GM18517 (cell line): ENCODE measurements at regions not wholly inside any gene's neighbourhood (a gene's known extent, or its start where the extent isn't known, plus 50 kb on each side); places are given as distances from the start of the nearest gene placed in this dataset.

ENCODE experiments used
- ATAC-seq: cut with Tn5 transposase; IDR thresholded peaks from one replicate; pipeline ENCODE4 v1.9.1; 2021; ENCODE audit warnings: mild to moderate bottlenecking, moderate library complexity; ENCODE audit not compliant: unreplicated experiment

DNA sequence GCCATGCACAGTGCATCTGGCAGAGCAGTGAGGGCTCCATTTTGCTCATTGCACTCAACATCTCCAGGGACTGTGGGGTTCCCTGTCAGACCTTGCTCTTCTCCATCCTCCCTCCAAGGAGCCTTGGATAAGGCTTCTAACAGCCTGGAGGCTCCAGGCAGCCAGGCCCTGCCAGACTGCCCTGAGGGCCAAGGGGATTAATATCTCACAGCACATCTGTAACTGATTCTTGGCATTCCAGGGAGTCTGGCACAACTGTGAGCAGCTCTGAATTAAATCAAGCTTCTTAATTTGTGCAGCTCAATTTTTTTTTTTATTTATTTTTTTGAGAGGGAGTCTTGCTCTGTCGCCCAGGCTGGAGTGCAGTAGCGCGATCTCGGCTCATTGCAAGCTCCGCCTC, 224.5 kb upstream of the PGRMC2 start:
- ATAC-seq = no peak

DNA sequence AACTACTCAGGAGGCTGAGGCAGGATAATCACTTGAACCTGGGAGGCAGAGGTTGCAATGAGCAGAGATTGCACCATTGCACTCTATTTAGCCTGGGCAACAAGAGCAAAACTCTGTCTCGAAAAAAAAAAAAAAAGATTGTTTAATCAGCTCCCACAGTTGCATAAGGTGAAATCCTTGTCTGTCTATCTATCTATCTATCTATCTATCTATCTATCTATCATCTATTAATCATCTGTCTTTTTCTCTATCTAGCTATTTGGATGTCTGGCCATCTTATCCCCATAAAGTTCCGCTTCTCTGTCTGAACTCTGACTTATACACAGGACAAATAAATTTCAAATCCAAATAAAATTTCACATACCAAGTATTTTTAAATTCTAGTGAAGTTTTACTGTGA, 223.2 kb upstream of the PGRMC2 start:
- ATAC-seq = no peak

DNA sequence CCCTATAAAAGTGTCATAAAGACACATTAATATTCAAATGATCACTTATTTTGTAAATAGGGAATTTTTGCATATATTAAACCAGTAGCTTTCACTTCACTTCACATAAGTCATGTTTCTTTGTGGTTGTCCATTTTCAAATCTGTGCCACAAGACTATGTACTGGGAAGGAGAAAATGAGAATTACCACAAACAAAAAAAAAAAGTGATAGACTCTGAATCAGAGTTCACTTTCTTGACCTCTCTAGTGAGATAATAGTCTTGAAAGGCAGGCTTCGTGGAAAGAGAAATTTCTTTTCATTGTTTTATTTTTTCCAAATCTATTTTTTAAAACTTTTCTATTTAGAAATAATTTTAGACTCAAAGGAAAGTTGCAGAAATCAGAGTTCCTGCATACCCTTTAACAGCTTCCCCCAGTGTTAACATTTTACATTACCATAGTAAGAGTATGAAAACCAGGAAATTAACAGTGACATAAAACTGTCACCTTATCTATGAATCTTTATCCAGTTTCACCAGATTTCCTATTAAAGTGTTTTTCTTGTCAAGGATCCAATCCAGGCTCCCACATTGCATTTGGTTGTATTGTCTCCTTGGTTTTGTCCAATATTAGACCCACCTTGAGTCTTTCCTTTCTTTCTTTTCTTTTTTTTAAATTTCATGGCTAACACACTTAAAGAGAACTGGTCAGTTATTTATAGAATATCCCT, 215.4 kb upstream of the PGRMC2 start:
- ATAC-seq = no peak

DNA sequence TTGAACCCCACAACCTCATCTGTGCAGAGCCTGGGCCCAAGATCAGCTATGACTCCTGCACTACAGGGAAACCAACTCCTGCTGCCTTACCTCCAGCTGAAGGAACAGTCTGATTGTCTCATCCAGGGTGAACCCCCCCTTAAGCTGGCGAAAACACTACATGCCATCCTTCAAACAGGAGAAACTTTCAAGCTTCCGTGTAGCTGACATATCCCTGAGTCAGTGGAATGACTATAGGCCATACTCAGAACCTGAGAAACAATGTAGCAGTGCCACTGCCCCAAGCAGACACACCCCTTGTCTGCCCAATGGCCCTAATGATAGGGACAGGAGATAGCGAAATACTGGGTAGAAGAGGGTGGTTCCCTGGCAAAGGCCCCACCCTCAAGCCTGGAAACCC, 213.6 kb upstream of the PGRMC2 start:
- no peak for ATAC-seq

DNA sequence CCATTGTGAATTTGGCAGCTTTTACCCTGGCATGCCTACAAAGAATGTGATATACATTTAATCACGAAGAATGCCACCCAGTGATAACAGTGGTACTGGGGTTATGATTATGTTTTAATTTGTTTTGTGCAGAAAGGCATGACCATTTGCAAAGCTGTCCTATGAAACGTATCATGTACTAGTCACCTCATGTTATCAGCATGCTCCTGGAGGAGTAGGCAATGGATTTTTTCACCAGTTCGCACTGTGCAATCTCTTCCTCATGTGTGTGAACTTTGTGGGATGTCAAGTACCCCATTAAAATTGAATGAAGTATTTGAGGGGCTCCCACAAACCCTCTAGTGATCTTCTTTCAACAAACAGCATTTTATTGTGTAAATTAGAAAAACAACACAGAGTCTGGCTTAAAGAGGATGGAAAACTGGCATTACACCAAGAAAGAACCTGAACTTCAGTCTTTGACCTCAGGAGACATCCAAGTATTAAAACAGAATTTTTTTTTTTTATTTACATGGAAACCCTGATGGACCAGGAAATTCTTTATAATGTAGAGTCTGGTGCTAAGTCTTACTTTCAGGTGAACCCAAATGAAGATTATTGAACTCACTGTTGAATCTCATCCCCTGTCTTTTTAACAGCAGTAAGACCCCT, 200.6 kb upstream of the PGRMC2 start:
- ATAC-seq = no peak

DNA sequence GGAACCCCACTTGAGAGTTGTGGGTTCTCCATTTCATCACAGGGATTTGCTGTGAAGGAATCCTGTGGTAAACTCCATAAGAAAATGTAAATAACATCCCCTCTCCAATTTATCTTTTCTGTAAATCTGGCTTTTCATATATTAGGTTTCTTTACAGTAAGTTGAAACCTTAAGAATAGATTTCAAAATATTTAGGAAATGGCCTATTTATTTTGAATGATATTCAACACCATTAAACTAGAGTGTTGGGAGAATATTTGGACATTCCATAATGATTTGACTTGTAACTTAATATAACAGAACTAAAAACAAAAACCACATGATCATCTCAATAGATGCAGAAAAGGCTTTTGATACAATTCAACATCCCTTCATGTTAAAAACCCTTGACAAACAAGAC, 197.3 kb upstream of the PGRMC2 start:
- ATAC-seq = no peak

DNA sequence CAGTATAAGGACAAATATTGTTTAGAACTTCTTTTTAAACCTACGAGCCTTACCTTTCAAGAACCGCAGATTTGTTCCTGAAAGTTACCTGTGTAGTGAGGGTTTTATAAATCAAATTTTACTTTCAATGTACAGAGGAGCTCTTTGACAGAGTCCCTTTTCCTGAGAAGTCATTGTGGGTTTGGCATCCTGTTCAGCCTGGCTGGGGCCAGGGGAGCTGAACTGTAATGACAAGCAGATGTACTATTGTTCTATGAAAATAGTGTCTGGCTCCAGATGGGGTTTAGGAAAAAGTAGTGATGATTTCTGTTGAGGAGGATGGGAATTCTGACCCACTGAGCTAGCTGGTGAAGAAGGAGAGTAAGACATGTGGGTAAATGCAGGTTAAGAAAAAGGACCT, 196.2 kb upstream of the PGRMC2 start:
- no peak for ATAC-seq

DNA sequence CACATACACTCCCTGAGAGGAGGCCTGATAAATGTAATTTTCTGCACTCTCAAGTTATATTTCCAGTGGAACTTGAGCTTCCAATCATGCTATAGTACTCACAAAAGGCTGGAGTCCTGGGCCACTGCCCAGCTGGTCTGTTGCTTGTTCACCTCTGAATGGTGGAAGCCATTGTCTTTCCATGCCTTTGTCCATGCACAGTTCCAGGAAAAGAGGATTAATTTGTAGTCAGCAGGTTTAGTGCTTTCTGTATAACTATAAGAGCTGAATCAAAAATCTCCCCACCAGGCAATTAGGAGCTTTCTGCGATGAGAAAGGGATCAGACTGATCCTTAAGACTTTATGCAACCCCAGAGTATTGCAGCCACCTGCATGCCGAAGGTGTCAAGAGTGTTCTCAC, 195.4 kb upstream of the PGRMC2 start:
- ATAC-seq = no peak

DNA sequence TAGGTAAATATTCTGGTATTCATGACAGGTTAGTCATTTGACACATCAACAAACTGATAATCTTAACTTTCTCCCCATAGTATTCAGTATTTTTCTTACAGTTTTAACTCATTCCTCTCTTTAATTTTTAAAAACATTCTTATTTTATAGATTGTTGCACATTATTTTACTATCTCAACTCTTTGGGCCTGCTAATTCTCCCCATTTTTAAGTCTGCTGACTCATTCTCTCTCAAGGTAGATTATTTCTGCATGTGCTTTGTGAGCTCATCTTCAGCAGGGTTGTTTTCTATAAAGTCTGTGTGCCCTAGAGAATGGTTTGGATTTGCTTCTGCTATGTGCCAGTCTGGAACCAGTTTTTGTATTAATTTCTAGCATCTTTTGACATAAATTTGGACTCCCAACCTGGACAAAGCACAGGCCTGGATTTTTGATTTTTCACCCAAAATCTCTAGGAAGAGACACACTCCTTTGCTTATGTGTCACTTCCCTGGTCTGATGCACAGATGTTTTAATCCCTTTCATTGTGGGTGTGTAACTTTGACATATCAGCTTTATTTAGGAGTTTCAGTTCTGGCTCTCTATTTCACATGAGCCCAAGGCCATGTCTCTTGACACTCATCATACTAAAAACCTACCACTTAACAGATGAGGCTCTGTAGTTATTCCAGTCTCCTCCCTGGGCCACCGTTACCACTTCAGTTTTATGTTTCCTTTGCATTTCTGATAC, 194.3 kb upstream of the PGRMC2 start:
- no peak for ATAC-seq

DNA sequence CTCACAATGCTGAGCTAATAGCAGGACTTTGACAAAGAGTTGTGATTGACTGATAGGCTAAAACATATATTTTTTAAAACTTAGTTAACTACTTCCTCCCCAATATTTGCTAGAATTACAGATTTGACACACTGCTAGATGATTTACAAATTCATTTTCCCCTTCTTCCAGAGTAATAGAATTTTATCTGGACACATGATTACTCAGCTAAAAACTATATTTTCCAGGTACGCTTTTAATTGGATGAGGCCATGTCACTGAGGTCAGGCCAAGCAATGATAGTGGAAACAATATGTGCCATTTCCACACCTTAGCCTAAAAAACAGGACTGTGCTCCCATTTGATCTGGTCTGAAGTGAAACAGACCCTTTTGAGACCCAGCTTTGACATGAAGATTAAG, 193.3 kb upstream of the PGRMC2 start:
- no peak for ATAC-seq

DNA sequence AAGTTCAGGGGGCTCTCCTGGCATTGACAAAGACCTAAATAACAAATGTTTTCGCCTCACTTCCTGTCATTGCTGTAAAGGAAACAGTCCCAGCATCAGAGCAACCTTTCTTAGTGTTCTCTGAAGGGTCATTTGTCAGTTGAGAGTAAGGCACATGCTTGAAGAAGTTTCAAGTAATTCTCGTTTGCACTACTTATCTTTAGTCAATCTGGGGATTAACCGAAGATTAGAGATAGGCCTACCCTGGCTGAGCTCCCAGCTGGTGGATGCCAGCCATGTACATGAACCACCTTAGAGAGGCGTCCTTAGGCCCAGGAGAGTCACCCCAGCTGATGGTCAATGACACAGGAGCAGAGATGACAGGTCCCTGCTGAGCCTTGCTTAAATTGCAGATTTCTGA, 189.9 kb upstream of the PGRMC2 start:
- no peak for ATAC-seq

DNA sequence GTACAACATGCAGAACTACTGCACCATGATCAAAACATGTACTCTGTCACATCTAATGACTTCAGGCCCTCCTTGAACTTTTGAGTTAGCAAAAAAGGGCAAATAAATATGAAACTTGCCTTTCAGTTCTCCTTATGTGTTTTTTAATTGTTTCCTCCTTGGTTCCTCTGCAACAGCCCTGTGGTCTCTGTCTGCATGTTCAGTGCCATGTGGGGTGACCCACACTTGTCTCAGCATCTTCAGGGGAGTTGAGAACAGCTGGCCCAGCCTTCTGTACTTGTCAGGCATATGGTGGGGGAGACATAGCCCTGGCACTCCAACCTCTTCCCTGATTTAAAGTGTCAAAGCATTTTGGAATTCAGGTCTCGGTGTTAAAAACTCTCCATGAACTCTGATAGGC, 188.0 kb upstream of the PGRMC2 start:
- no peak for ATAC-seq

DNA sequence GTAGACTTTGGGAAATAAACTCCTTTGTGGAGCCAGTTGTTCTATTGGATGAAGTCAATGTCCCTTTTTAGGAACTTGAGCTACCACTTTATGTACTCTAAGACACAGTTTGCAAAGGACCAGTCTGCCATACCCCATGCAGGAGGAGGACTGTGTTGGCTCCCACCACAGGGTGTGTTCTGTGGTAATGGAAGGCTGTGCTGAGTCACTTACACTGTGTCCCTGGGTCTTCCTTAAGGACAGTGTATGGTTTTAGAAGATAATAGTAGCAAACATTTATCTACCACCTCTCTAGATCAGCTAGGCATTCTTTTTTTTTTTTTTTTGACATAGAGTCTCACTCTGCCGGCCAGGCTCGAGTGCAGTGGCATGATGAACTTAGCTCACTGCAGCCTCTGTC, 184.0 kb upstream of the PGRMC2 start:
- ATAC-seq = no peak

DNA sequence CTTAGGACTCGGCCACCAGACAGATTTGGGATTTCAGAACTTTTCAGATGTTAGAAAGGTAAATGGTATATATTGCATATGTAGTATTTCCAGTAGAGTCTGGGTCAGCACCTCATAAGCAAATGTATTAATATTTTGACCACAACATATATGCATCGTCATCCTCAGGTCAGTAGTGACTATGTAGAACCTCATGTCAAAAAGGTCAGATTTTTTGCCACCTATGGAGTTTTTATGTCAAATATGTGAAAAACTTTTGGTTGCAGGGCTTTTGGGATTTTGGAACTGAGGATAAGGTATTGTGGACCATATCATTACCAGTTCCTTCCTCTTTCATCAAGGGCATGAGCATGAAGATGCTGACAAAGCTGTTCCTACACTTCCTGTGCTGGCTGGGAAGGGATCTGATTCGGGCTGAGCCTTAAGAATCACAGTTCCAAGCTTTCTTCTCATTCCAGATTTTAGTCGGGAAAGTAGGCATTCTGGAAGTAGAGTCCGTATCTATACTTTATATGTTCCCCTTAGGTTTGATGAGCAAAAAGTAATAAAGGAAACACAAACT, 183.0 kb upstream of the PGRMC2 start:
- no peak for ATAC-seq

DNA sequence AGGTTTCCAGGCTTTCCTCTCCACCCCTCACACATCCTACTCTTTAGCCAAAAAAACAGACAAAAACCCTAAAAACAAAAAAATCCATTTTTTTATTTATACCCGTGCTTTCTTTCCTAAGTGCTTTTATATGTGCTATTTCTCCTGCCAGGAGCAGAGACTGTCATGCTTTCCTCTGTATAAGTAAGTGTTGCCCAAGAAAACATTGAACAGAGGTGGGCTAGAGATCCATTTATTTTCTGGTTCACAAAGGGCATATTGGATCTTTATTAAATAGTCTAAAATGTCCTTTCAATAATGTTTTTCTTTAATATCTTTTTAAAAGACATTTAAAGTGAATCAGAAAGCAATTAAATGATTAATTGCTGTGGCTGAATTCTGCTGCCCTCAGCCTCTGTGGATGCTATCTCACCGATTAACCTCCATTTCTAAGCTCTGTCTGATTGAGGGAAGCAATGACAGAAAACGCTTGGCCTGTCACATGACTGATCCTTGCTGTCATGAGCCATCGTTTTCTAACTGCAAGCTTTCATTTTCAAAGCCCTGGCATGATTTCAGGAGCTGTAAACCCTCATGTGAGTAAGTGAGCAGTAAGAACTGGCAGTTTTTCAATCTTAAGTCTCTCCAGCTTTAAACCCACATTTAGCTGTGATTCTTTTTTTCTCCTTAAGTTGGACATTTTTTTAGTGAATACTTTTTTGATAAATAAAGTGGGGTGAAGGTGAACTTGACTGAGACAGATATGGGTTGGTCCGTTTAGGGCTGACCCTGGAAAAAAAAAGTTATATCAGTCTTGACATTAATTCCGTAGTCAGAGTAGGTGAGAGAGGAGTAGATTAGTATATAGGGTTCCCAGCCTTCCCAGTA, 180.7 kb upstream of the PGRMC2 start:
- no peak for ATAC-seq

DNA sequence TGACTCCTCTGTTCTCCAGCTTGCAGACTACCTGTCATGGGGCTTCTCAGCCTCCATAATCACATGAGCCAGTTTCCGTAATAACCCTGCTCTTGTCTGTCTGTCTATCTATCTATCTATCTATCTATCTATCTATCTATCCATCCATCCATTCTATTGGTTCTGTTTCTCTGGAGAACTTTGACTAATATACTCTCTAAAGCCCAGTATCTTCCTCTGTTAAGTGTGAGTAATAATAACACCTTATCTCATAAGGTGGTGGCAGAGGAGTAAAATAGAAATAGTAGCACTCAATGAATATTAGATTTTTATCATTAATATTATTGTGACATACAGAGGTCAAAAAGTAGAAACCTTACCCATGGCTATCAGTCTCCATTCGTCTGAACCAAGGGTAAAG, 177.9 kb upstream of the PGRMC2 start:
- ATAC-seq = no peak

DNA sequence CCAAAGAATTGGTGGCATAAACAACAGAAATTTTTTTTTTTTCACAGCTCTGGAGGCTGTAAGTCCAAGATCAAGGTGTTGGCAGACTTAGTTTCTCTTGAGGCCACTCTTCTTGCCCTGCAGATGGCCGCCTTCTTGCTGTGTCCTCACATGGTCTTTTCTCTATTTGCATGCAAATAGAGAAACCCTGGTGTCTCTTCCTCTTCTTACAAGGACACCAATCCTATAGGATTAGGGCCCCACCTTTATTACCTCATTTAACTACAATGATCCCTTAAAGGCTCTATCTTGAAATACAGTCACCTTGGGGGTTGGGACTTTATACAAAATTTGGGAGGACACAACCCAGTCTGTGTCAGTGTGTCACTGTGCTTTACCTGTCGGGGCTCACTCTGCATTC, 175.4 kb upstream of the PGRMC2 start:
- ATAC-seq = no peak

DNA sequence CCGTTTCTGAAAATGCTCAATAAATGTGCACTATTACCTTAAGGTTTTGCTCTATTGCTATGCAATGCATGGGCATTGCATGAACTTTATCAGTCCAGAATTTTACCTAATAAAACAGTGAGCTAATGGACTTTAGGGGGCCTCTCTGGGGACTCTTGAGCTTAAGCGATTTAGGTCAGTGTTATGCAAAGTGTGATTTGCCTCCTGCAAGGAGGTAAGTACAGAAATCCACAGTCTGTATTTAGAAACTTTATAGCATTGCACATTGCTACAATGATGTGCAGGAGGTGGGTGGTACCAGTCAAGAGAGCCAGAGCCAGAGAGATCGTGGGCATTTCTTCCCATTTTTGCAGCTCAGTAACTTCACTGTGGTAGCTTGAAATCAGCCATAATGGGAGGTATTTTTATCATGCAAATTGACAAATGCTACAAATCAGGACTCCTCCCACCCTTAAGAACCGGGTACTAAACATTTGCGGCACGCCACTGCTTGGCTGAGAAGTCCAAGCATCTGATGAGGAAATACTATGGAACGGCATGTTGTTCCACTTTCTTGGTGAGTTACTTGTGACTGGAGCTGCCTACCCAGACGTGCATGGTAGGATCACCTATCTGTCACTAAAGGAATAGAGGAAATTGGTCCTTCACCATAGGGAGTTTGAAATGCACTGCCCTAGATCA, 174.6 kb upstream of the PGRMC2 start:
- no peak for ATAC-seq

DNA sequence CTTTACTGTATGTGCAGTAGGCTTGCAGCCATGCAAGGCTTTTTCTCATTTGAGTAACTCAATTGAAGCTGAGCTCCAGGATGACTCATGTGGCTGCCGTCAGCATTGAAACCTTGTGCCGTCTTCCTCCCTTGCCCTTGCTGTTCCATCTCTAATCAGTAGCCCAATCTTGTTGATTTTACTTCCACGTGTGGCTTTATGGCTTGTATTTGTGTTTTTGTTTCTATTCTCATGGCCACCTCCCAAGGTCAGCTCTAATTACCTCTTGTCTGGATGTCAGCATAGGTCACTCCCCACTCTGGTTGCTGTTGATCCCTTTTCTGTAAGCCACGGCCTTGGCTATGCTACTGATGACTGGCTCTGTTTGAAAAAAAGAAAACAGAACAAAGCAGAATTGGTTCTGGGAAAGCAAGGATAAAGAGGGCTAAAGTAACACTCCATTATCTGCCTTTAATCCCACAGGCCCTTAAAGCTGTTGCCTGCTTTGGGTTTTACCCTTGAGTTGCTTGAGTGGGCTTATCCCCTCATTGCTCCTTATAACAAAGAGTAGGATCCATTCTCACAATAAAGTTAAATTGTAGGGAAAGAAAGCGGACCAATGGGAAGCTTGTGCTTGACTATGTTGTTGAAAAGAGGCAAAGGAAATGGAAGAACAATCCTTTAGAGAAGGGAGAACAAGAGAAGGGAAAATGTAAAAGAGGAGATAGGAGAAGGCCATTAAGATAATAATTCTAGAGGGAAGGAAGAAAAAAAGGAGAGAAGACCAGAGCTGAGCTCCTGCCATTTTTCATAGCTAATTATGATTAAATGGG, 173.9 kb upstream of the PGRMC2 start:
- ATAC-seq = no peak

DNA sequence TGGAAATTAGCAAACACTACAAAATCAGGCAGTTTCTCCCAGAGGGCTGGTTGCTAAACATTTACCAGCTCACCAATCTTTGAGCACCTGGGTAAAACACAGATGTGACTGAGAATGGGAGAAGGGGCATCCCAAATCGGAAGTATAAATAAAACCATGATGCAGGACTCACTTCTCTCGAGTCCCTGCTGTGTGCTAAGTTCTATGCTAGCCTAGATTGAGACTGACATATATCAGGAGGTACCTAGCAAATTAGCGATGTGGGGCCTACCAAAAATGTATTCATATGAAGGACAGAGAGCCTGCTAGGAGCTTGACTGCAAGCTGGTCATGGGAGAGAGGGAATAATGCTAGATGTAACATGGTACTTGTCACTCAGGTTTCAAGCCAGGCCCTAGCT, 171.9 kb upstream of the PGRMC2 start:
- no peak for ATAC-seq
